Myocyte (in vitro differentiated cells): ENCODE measurements at regions not wholly inside any gene's neighbourhood (a gene's known extent, or its start where the extent isn't known, plus 50 kb on each side); places are given as distances from the start of the nearest gene placed in this dataset.
A peak's percentile ranks its signal among the peaks of the same experiment; 100 is the strongest.
"Not testable (repeated sequence)": the region's sequence is repeated elsewhere in the genome, so short reads cannot be mapped to it uniquely, and the experiment has no call there.

Source experiments
- DNase-seq: peaks from one replicate; pipeline ENCODE4 v3.0.0-alpha.2; 2012; ENCODE audit warnings: low read depth

DNA sequence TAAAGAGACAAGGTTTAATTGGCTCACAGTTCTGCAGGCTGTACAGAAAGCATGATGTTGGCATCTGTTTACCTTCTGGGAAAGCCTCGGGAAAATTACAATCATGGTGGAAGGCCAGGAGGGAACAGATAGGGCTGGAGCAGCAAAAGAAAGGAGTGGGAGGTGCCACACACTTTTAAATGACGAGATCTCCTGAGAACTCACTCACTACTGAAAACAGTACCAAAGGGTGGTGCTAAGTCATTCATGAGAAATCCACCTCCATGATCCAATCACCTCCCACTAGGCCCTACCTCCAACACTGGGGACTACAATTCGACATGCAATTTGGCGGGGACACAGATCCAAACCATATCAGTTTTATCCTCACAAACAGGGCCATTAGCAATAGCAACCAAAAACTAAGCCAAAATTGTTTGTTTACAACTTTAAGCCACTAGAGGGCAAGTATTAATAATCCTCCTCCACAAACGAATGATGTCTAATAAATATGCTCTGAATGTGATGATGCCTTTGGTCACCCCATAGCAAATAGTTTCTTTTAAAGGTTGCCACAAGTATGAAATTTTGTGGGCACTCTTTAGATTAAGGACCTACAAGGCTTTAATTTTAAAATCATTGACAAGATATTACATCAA lies 129.2 kb upstream of the NRBF2 start:
- peak; percentile 2 for DNase-seq

DNA sequence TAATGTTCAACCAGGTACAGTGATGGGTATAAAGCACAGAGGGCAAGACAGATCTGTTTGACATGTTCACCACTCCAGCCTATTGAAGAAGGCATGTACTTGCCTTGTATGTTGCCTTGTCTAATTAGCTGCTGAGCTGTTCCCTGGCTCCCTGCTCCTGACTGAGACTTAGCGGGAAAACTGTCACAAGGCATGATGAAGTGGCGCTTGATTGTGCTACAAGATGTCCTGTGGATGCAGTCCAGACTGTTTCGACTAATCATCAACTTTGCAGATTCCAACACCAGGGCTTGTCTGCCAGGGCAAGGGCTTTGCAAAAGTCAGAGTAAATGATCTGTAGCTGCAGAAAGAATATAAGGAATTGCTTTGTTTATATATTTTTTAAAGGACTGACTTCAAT lies 136.2 kb upstream of the NRBF2 start:
- DNase-seq, result no peak

DNA sequence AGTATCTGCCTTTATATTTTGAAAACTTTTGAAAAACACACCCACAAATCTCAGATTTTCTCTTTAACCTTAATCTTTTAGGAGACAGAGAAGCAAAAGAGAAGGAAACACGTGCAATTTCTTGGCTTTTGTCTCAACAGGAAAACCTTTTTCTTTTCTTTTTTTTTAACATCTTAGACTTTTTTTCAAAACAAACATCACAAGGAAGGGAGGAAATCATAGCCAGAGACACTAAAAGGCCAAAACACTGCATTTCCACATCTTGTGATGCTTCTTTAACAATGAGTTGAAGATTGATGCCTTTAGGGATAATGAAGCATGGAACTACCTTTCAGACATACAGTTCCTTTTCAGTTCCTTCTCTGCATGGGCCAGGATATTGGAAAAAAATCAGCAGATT lies 136.6 kb upstream of the NRBF2 start:
- DNase-seq, result no peak

DNA sequence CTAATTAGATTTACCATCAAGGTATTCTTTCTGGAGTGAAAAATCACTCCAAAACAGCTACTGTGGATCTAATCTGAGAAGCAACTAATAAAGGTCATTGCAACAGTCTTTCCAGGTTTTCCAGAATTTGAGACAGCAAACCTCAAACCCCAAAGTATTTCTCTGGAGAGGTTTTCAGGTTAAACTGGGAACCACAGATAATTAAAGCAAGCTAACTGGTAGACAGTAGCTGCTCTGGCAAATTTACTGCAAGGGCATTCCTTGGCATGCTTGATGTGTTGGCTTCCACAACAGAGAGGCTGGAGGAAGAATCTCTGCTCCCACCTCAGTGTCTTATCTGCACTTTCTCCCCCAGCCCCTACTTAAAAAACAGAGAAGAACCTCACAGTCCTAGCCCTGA lies 140.0 kb upstream of the NRBF2 start:
- DNase-seq, result peak; percentile 59

DNA sequence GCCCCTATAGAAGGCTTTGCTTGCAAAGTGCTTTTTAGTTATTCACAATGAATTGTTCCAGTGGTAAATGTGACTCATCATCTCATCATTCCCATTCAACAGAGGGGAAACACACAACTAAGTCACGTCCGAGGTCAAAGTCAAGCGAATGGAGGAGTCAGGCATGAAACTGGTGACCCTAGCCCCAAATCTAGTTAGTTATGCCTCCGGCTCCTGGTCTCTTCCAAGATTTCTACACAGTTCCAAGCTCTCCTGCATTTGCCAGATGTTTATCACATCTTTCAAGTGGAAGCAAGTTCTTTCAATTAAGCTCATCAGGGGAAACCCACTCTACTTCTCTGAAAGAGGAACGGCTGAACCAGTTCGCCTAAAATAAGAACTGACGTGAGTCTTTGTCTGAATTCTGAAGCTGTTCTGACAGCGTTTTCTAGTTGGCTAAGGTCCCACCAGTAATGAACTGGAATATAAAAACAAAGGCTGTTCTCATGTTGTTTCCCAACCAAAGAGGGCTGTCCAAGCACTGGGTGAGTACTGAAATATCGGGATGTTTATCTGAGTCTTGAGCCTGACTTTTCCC lies 140.9 kb upstream of the NRBF2 start:
- DNase-seq, result peak; percentile 26

DNA sequence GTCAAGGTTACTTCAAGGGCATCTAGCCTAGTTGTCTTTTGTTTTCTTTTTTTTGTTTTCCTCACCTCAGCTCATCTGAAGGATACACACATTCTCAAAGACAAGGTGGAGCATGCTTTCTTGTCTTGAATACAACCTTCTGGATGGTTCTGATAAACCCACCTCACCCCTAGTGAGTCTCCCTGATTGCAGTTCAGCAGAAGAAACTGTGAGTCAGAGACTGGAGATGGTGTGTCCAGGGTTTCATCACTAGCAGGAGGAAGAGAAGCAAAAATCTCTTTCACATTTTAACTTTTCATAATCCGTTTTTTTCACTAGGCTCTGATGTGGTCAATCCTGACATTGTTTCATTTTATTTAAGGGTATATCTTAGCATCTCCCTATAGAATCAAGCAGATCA lies 143.0 kb upstream of the NRBF2 start:
- DNase-seq, result no peak

DNA sequence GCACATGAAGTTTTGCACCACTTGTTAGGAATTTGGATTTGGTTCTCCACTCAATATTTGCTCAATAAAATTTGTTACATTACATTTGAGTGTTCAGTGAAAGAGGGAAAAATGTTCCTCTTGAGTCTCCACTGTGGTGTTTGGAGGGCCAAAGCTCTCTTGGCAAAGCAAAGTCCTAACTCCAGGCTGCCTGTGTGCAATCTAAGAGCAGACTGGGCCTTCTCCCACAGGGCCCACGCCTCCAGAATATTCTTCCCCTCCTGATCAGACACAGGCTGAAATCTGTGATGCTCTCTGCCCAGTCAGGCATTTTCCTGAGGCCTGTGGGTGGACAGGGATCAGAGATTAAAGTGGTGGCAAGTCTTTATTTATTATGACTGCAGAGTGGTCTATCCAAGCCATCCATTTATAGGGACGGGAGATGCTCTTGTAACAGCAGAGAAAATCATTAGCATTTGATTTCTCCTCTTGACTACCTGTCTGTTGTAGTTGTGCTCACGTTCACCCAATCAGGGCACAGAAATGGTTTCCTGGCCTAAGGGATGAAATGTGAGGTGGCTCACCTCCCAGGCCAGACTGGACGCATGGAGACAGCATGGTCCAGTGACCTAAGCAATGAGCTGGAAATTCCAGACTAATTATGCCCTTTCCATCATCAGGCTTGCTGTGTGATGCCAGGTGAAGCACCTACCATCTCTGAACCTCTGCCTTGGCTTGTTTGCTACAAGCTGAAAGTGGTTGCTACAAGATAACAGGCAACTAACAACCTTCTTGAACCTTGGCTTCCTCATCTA lies 147.1 kb upstream of the NRBF2 start:
- DNase-seq, result no peak

DNA sequence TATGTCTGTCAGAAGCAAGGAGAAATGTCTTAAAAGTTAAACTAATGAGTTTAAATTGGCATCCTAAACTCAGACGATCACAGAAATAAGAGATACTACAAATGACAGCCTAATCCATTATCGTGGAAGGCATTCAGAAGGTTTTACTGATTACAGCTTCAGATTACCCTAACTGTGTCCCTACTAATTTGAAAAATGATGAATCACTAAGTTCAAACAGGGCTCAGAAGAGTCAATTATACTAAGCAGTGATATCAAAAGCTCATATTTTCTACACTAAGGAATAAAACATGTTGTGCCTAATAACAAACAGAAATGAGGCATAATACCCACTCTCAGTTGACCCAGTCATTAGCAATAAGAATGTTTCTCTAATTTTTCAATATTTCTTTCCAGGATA lies 152.0 kb upstream of the NRBF2 start:
- no peak for DNase-seq

DNA sequence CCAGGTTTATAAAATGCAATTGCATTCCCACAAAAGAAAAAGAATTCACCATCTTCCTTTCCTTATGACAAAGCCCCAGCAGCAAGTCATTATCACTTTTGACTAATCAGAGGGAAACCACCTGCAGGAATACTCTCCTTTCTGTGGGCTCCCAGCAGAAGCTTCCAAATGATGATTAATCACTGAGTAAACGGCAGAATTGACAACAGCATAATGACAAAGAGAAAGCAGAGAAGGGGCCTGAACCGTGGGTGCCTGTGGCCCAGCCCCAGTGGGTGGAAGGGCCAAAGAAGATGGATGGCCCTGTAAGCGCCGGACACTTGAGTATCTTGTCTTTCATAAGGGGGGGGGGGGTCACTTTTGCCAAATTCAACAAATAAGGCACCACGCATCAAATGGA lies 152.4 kb upstream of the NRBF2 start:
- no peak for DNase-seq

DNA sequence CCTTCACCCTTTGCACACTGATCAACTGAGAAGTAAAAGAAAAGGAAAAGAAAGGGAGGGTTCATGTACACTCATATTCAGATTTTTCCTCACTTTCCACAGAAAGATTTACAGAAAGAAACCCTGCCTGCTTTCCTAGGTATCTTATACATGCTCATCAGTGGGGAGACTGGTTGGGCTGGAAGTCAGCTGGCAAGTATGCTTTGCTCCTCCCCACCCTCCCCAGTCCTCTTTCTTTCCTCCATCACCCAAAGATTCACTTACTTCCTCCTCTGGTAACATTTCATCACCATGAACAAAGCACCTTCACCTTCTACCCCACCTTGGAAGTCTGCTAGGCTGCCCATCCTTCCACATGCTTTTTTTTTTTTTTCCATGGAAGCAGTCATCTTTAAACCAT lies 153.2 kb upstream of the NRBF2 start:
- DNase-seq, result no peak

DNA sequence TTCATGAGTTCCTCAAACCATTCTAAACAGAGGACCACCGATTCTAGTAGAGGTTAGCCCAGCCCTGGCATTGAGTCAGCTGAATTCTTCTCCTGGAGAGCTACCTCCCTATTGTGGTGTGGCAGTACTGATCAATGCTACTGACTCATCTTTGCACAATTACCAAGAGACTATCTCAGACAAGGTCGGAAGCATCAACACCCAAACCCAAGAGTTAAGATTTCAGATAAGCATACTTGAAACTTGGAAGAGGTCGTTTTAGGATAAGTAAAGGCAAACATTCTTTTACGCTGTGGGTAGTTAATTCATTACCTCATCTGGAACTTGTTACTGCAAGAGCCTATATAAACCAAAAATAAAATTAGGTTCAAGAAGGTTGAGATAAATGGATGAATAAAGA lies 154.6 kb upstream of the NRBF2 start:
- no peak for DNase-seq

DNA sequence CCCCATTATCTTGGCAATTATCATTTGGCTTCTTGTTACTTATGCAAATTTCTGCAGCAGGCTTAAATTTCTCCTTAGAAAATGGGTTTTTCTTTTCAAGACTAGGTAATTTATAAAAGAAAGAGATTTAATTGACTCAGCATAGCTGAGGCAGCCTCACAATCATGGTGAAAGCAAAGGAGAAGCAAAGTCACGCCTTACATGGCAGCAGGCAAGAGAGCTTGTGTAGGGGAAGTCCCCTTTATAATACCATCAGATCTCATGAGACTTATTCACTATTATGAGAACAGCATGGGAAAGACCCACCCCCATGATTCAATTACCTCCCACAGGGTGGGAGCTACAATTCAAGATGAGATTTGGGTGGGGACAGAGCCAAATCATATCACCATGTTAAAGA lies 158.3 kb upstream of the NRBF2 start:
- not testable (repeated sequence) for DNase-seq

DNA sequence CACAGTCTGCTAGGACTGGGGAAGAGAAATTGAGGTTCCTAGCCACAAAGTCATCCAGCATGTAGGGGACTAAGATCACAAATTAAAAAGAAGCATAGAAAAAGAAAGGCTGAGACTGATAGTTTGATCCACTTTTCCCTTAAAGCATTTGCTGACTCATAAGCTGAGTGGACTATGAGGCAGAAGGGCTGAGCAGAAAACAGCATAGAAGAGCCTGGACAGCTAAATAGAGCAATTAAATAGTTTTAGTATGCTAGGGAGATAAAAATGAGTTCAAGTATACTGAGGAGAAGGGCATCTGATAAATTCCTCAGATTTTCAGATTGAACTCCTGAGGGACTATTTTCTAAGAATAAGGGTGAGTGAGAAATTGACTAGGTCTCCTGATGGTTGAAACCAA lies 155.9 kb upstream of the EGR2 start:
- peak; percentile 9 for DNase-seq

DNA sequence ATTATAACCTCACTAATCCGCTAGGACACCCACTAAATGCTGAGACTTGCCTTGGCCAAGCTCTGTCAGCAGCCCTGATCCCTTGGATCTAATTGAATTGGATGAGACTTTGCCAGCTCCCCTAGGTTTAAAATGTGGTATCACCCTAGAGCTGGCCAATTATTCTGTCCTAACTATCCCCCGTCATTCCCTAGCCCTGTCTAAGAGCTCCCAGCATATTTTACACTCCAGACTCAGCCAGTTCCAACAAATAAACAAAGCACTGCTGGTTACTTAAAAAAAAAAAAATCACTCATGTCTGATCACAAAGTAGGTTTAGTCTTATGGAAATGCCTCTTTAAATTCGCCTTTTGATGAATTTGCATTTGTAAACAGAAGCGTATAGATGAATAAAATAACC lies 147.9 kb upstream of the EGR2 start:
- DNase-seq, result no peak

DNA sequence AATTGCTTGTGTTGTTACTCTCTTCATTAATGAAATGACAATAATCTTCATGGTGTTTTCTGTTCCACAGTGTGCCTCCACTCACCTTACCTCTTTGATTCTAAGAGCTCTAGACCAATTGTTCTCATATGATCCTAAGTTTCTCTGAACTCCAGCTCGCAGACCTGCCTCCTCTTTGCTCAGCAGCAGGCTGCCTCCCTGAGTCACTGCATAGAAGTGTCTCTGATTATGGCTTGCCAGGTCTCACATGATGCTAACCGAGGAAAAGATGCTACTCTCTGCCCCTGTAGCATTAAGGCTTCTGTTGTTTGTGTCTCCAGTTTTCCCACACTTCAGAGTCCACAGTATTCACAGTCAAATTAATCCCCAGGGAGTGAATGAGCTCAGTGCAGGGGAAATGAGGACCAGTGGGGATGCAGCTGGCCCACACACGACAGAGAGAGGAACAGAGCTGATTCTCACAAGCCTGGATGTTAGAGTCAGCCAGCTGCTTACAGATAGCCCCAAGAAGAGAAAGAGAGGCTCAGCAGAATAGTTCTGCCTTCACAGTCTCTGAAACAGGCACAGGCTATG lies 145.9 kb upstream of the EGR2 start:
- peak; percentile 8 for DNase-seq

DNA sequence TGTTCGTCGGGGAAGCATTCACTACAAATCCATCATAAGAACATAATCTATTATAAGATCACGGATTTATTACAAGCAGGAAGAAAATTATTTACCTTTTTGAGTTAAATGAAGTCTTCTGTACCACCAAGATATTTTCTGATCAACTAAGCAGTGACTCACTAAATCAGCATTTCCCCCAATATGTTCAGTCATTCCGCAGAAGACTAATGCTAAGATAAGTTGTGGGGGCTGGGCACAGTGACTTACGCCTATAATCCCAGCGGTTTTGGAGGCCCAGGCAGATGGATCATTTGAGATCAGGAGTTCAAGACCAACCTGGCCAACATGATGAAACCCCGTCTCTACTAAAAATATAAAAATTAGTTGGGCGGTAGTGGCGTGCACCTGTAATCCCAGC lies 144.2 kb upstream of the EGR2 start:
- no peak for DNase-seq

DNA sequence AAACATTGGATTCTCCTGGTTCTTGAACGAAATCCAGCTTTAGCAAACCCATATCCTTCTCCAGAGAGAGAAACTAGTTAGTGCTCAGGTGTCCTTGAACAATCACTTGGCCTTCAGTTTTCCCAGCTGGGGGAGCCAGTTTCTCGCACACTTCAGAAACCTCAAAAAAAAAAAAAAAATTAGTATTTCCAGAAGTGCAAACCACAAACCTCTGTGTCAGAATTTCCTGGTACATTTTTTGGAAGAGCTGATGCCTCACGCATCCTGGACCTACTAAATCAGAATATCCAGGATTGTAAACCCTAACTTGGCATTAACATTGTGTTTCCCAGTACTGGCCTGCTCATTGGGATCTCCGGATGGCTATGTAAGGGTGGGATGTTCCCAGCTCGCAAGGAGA lies 143.4 kb upstream of the EGR2 start:
- DNase-seq, result no peak

DNA sequence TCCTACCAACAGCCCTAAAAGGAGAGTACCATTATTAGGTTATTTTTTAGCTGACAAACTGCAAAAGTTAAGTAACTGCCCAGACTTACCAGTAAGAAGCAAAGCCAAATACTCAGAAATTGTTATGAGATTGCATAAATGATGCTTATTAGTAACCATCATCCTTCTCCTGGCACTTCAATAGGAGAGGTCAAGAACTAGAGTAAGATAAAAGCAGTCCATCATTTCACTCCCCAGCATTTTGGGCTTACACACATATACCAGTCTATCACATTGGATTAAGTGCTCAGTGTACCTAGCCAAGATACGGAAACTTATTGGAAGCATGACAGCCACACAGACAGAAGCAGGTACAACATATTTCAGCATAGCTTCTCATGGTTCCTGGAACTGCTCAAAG lies 142.8 kb upstream of the EGR2 start:
- no peak for DNase-seq

DNA sequence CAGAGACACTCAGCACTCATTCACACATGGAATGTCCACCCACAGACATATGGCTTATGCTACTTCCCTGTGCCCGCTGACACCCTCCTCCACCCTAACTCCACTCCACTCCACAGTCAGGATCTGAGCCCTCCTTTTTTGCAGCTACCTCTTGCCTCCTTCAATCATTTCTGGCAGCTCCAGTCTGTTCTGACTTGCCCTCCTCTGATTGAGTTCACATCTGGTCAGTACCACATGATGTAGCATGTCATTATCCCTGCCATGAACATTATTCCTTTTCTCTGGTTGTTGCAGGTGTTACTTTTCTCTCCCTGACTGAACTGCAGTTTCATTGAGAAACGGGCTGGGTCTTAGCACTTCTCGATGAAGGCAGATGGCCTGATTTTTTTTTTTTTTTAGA lies 130.1 kb upstream of the EGR2 start:
- no peak for DNase-seq

DNA sequence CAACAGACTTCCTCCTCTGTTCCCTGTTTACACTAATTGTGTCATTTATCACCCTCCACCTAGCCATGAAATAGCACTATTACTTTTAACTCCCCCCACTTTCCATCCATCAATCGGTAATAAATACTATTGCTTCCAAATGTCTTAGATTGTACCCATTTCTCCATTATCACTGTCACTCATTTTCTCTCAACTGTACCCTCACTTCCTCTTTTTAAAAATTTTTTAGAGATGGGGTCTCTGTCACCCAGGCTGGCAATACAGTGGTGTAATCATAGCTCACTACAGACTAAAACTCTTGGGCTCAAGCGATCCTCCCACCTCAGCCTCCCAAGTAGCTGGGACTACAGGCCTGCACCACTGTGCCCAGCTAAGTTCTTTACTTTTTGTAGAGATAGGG lies 123.5 kb upstream of the EGR2 start:
- DNase-seq, result no peak

DNA sequence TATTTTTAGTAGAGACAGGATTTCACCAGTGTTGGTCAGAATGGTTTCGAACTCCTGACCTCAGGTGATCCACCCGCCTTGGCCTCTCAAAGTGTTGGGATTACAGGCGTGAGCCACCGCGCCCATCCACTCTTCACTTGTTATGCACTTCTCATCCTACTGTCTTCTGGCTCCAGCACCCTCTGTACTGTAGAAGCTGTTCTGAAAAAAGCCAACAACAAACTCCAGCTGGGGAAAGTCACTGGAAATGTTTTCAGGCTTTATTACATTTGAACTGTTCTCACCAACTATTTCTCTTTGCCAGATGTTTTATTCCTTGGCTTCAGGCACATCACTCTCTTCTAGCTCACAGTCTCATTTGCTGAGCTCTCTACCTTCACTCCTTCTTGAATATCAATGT lies 122.5 kb upstream of the EGR2 start:
- DNase-seq, result no peak

DNA sequence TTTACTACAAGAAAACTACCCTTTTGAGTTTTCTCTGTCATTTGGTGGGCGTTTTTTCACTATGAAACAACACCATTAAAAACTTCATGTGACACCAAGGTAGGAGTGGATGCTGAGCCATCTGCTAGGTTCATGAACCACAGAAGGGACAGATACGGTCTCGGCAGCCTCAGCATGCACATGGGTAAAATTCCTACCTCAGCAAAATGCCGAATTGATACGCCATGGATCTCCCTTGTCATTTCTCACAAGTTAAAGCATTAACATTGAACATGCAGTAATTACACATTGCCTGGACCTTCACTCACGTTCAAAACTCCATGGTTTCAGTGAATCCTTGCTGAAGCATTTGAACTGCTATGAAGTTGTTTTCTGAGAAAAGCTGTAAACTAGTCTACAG lies 121.5 kb upstream of the EGR2 start:
- DNase-seq, result no peak

DNA sequence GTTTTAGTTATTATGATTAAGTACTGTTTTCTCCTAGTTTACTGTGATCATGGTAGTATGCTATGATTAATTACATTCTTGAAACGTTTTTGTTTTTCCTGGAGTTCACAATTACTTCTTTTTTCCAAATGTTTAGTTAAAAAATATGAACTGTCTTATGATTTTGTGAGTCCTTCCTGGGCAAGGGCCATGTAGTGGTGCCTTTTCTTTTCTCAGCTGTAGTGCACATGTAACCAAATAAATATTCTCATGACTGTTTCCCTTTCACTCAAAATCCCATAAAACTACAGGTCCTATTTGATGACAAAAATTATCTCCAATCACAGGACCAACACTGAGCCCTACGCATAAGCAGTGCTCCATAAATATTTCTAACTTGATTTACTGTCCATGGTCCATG lies 118.9 kb upstream of the EGR2 start:
- no peak for DNase-seq
